H1 (cell line): ENCODE measurements at regions not wholly inside any gene's neighbourhood (a gene's known extent, or its start where the extent isn't known, plus 50 kb on each side); places are given as distances from the start of the nearest gene placed in this dataset.

Experiments
- CTCF ChIA-PET: fragments of 300-600 bp; sonication (Branson Sonifier 250); formaldehyde crosslinking; loops from one replicate; lab custom pipeline; 2021; ENCODE audit not compliant: partially characterized antibody; lab: Charles Lee
- POLR2A ChIA-PET: fragments of 300-600 bp; sonication (Branson Sonifier 250); formaldehyde crosslinking; loops from one replicate; lab custom pipeline; 2021; ENCODE audit warnings: inconsistent platforms; ENCODE audit not compliant: partially characterized antibody; lab: Charles Lee
- DNase-seq, 2 experiments: peaks; one replicate each; pipeline versions ENCODE4 v3.0.0 to v3.0.0-alpha.2; 2010 to 2022; ENCODE audit warnings: low spot score in 2 of 2, low read depth in 1 of 2, mixed read lengths in 1 of 2
- FAIRE-seq: peaks from 2 replicates; lab custom pipeline; 2011; peaks lifted over from hg19 to GRCh38; lab: Jason Lieb, UNC
- H2AFZ ChIP-seq: 2 replicates; pipeline ENCODE4 v1.8.1; 2012; ENCODE audit warnings: low read length, inconsistent platforms
- H2AK5ac ChIP-seq: 2 replicates; pipeline ENCODE4 v1.6.1; 2013; ENCODE audit warnings: low read depth, low read length
- H2BK120ac ChIP-seq: replicated peaks from 2 replicates; pipeline ENCODE3; 2013; ENCODE audit warnings: low read depth, low read length, inconsistent platforms
- H2BK12ac ChIP-seq: 2 replicates; pipeline ENCODE4 v1.6.1; 2013; ENCODE audit warnings: low read depth, low read length
- H2BK15ac ChIP-seq: 2 replicates; pipeline ENCODE4 v1.6.1; 2013; ENCODE audit warnings: low read length
- H2BK20ac ChIP-seq: 2 replicates; pipeline ENCODE4 v1.6.1; 2013; ENCODE audit warnings: low read length
- H2BK5ac ChIP-seq: 2 replicates; pipeline ENCODE4 v1.6.1; 2013; ENCODE audit warnings: low read depth, low read length
- H3K14ac ChIP-seq: 2 replicates; pipeline ENCODE4 v1.6.1; 2013; ENCODE audit warnings: inconsistent platforms; ENCODE audit not compliant: insufficient read length
- H3K18ac ChIP-seq: 2 replicates; pipeline ENCODE4 v1.6.1; 2013; ENCODE audit warnings: low read length; ENCODE audit errors: extremely low read depth
- H3K23ac ChIP-seq: 2 replicates; pipeline ENCODE4 v1.6.1; 2013; ENCODE audit warnings: inconsistent platforms; ENCODE audit not compliant: insufficient read length
- H3K23me2 ChIP-seq: 2 replicates; pipeline ENCODE4 v1.6.1; 2013; ENCODE audit warnings: low read depth, low read length
- H3K27ac ChIP-seq: 2 replicates; pipeline ENCODE4 v1.6.1; 2011; ENCODE audit warnings: low read depth, low read length, inconsistent platforms
- H3K27me3 ChIP-seq, 4 experiments: replicated peaks in 1 of 4; 1 replicate in 1 of 4; 2 replicates in 3 of 4; pipeline versions ENCODE4 v1.6.1 to v1.8.1; 2011 to 2013; ENCODE audit warnings: low read length in 3 of 4, mild to moderate bottlenecking in 3 of 4, inconsistent platforms in 2 of 4, mixed read lengths in 2 of 4, moderate library complexity in 1 of 4; ENCODE audit not compliant: control insufficient read depth in 3 of 4, insufficient read depth in 3 of 4; ENCODE audit errors: extremely low read depth in 1 of 4
- H3K36me3 ChIP-seq, 4 experiments: 2 replicates each; pipeline versions ENCODE4 v1.6.1 to v1.8.1; 2011 to 2013; ENCODE audit warnings: mild to moderate bottlenecking in 4 of 4, low read length in 3 of 4, moderate library complexity in 2 of 4, control low read depth in 1 of 4, inconsistent platforms in 1 of 4; ENCODE audit not compliant: insufficient read depth in 4 of 4, control insufficient read depth in 2 of 4
- H3K4ac ChIP-seq: replicated peaks from 2 replicates; pipeline ENCODE3; 2013; ENCODE audit warnings: low read length, low read depth, mixed read lengths, inconsistent platforms; ENCODE audit not compliant: insufficient read length
- H3K4me1 ChIP-seq, 4 experiments: replicated peaks in 1 of 4; 1 replicate in 1 of 4; 2 replicates in 3 of 4; pipeline versions ENCODE4 v1.6.1 to v1.8.1; 2011 to 2013; ENCODE audit warnings: low read length in 3 of 4, inconsistent platforms in 2 of 4, mixed read lengths in 1 of 4; ENCODE audit not compliant: insufficient read depth in 4 of 4, control insufficient read depth in 3 of 4
- H3K4me2 ChIP-seq, 2 experiments: 2 replicates each; pipeline versions ENCODE4 v1.6.1 to v1.8.1; 2011 to 2013; ENCODE audit warnings: low read depth in 2 of 2, low read length in 2 of 2, control low read depth in 1 of 2, inconsistent platforms in 1 of 2, mild to moderate bottlenecking in 1 of 2; ENCODE audit not compliant: insufficient read depth in 1 of 2
- H3K4me3 ChIP-seq, 4 experiments: fragments of 200-600, 300-600 bp in 1 of 4; sonication (generic), shearing (Covaris generic), sonication (Bioruptor Twin) in 1 of 4; 2 replicates each; pipeline versions ENCODE4 v1.5.1 to v1.8.1; 2011 to 2016; ENCODE audit warnings: low read length in 4 of 4, low read depth in 3 of 4, control low read depth in 2 of 4, inconsistent platforms in 2 of 4, mild to moderate bottlenecking in 2 of 4, mixed read lengths in 1 of 4, moderate library complexity in 1 of 4; ENCODE audit not compliant: insufficient read depth in 2 of 4; ENCODE audit errors: extremely low read depth in 1 of 4
- H3K56ac ChIP-seq: replicated peaks from 2 replicates; pipeline ENCODE3; 2013; ENCODE audit warnings: low read depth, mild to moderate bottlenecking, mixed read lengths, low read length, inconsistent platforms; ENCODE audit not compliant: insufficient read length
- H3K79me1 ChIP-seq: 2 replicates; pipeline ENCODE4 v1.6.1; 2013; ENCODE audit warnings: low read depth, low read length, control low read depth
- H3K79me2 ChIP-seq, 2 experiments: 2 replicates each; pipeline versions ENCODE4 v1.6.1 to v1.8.1; 2012 to 2013; ENCODE audit warnings: low read length in 2 of 2, mild to moderate bottlenecking in 2 of 2, inconsistent platforms in 1 of 2; ENCODE audit not compliant: insufficient read depth in 2 of 2, control insufficient read depth in 1 of 2
- H3K9ac ChIP-seq, 4 experiments: replicated peaks in 1 of 4; 1 replicate in 1 of 4; 2 replicates in 3 of 4; pipeline versions ENCODE4 v1.6.1 to v1.8.1; 2011 to 2013; ENCODE audit warnings: low read depth in 3 of 4, low read length in 3 of 4, control low read depth in 2 of 4, mild to moderate bottlenecking in 2 of 4, moderate library complexity in 2 of 4, inconsistent platforms in 1 of 4; ENCODE audit errors: extremely low read depth in 1 of 4
- H3K9me3 ChIP-seq, 2 experiments: 2 replicates each; pipeline versions ENCODE4 v1.6.1 to v1.8.1; 2012 to 2013; ENCODE audit warnings: mild to moderate bottlenecking in 2 of 2, moderate library complexity in 2 of 2, control low read depth in 1 of 2, inconsistent platforms in 1 of 2, low read depth in 1 of 2, low read length in 1 of 2, mixed read lengths in 1 of 2; ENCODE audit not compliant: insufficient read depth in 2 of 2
- H4K20me1 ChIP-seq, 2 experiments: replicated peaks in 1 of 2; 2 replicates each; pipeline versions ENCODE3 to v1.8.1; 2011 to 2013; ENCODE audit warnings: inconsistent platforms in 2 of 2, low read length in 2 of 2, mild to moderate bottlenecking in 1 of 2; ENCODE audit not compliant: insufficient read depth in 2 of 2, control insufficient read depth in 1 of 2
- H4K5ac ChIP-seq: 2 replicates; pipeline ENCODE4 v1.6.1; 2013; ENCODE audit warnings: low read length, low read depth, mixed read lengths, inconsistent platforms; ENCODE audit not compliant: insufficient read length
- H4K8ac ChIP-seq: 2 replicates; pipeline ENCODE4 v1.8.0; 2013; ENCODE audit warnings: mild to moderate bottlenecking, moderate library complexity, low read length, inconsistent platforms; ENCODE audit not compliant: insufficient read depth; ENCODE audit errors: extremely low read depth
- H4K91ac ChIP-seq: replicated peaks from 2 replicates; pipeline ENCODE3; 2013; ENCODE audit warnings: low read length, mixed read lengths, inconsistent platforms; ENCODE audit not compliant: insufficient read length
- EGR1 ChIP-seq: IDR thresholded peaks from 2 replicates; pipeline ENCODE4 v1.6.1; 2011; ENCODE audit warnings: low read depth, low read length, borderline replicate concordance
- RNF2 ChIP-seq: fragments of 200-900, 300-1000 bp; sonication (generic); IDR thresholded peaks from 2 replicates; pipeline ENCODE4 v1.7.1; 2016; ENCODE audit warnings: borderline replicate concordance, low read depth, mild to moderate bottlenecking, antibody characterized with exemption, low read length; ENCODE audit not compliant: poor library complexity, severe bottlenecking; ENCODE audit errors: missing control alignments
- SIN3A ChIP-seq, 2 experiments: IDR thresholded peaks in 1 of 2; conservative IDR thresholded peaks in 1 of 2; 2 replicates each; pipeline ENCODE4 v1.6.1; 2011 to 2012; ENCODE audit warnings: low read length in 2 of 2, improper control_type of control experiment in 1 of 2, low read depth in 1 of 2, mild to moderate bottlenecking in 1 of 2
- SRF ChIP-seq: IDR thresholded peaks from 2 replicates; pipeline ENCODE4 v1.6.1; 2011; ENCODE audit warnings: mild to moderate bottlenecking, low read depth, low read length, moderate library complexity
- WGBS, 2 experiments: shearing (Covaris generic) in 1 of 2; methylation state at CpG; one replicate each; pipeline versions ENCODE4 v1.1.6 to v1.1.7; 2013 to 2015; ENCODE audit warnings: low lambda C conversion rate in 2 of 2, mixed read lengths in 2 of 2, inconsistent platforms in 1 of 2, low coverage in 1 of 2, missing lambda C conversion rate in 1 of 2; ENCODE audit not compliant: insufficient replicate concordance in 2 of 2, insufficient coverage in 1 of 2, insufficient read length in 1 of 2; ENCODE audit errors: extremely low coverage in 1 of 2, missing lambda C conversion rate in 1 of 2; 5-methylcytosine and 5-hydroxymethylcytosine counted together

DNA sequence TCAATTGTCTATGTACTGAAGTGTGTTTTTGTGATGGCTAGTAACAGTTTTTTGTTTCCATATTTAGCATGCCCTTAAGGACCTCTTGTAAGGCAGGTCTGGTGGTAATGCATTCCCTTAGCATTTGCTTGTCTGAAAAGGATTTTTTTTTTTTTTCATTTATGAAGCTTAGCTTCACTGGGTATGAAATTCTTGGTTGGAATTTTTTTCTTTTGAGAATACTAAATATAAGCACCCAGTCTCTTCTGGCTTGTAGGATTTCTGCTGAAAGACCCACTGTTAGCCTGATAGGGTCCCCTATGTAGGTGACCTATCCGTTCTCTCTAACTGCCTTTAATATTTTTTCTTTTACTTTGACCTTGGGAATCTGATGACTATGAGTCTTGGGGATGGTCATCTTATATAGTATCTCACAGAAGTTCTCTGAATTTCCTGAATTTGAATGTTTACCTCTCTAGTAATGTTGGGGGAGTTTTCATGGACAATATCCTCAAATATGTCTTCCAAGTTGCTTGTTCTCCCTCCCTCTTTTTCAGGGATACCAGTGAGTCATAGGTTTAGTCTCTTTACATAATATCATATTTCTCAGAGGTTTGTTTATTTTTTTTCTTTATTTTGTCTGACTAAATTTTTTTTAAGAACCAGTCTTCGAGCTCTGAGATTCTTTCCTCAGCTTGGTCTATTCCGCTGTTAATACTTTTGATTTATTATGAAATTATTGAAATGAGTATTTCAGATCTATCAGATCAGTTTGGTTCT is 157.1 kb upstream of the PGRMC2 start:
- no peak overlapping the region for H4K8ac ChIP-seq
- no peaks in the 10 kb centered on the region for H3K27me3 ChIP-seq
- no peaks in the 10 kb centered on the region for H3K36me3 ChIP-seq
- no peak overlapping the region for H3K9ac ChIP-seq
- no peaks in the 10 kb centered on the region for H3K23me2 ChIP-seq
- H3K79me1 ChIP-seq: no peaks in the 10 kb centered on the region
- no peak overlapping the region for H2BK5ac ChIP-seq
- H4K91ac ChIP-seq: no peak overlapping the region
- H4K5ac ChIP-seq: no peak overlapping the region
- no peak overlapping the region for H3K4ac ChIP-seq
- no peak overlapping the region for H3K27ac ChIP-seq
- no peaks in the 10 kb centered on the region for H3K79me2 ChIP-seq
- no peaks in the 10 kb centered on the region for H3K4me1 ChIP-seq
- no peak overlapping the region for H2AFZ ChIP-seq
- H2BK20ac ChIP-seq: no peak overlapping the region
- no peak overlapping the region for H2AK5ac ChIP-seq
- no peak overlapping the region for H3K14ac ChIP-seq
- no peak for FAIRE-seq
- H2BK12ac ChIP-seq: no peak overlapping the region
- H3K4me3 ChIP-seq: no peak overlapping the region
- no peak overlapping the region for H3K18ac ChIP-seq
- DNase-seq: no peak
- H3K23ac ChIP-seq: no peak overlapping the region
- ChIA-PET POLR2A (no interaction called here), CTCF (interaction anchor here (0.6 kb wide), 1 partner anchor 35 kb away, joined by 4 read pairs; no protein-coding TSS in a partner anchor)
- peaks cover 8 to 15% of the 10 kb centered on the region in 2 experiments; a peak in 3 of 4 replicates for H3K9me3 ChIP-seq
- TF ChIP-seq SIN3A (conservative IDR thresholded peaks at IDR 0.05 in 1 of 2, IDR thresholded peaks at IDR 0.05 in 1 of 2; ENCODE audit: low read depth in 1 of 2, low read length in 2 of 2) (no peak), SRF (no peak), RNF2 (no peak), EGR1 (no peak)
- TF ChIP-seq, all 59 proteins: peak for 0
- no peaks in the 10 kb centered on the region for H4K20me1 ChIP-seq
- 100% methylated on average over 3 of the region's 3 CpGs; no CpG with 5 or more reads in 1 of the 2 experiments for WGBS, 2 experiments
- H2BK120ac ChIP-seq: no peak overlapping the region
- H2BK15ac ChIP-seq: no peak overlapping the region
- H3K56ac ChIP-seq: no peak overlapping the region
- H3K4me2 ChIP-seq: no peak overlapping the region
